ENCODE measurements at regions not wholly inside any gene's neighbourhood (a gene's known extent, or its start where the extent isn't known, plus 50 kb on each side); places are given as distances from the start of the nearest gene placed in this dataset.
A peak's percentile ranks its signal among the peaks of the same experiment; 100 is the strongest.

- Mint-ChIP-seq H3K27me3 (ENCODE audit: low read depth) (no peaks in the 10 kb centered on the region), H3K9me3 (peaks cover 4% of the 10 kb centered on the region), H3K27ac (no peak overlapping the region), H3K4me1 (peaks cover 52% of the 10 kb centered on the region), H3K4me3 (no peak overlapping the region), H3K36me3 (peaks cover 4% of the 10 kb centered on the region)
- TF ChIP-seq, protein P1, sequence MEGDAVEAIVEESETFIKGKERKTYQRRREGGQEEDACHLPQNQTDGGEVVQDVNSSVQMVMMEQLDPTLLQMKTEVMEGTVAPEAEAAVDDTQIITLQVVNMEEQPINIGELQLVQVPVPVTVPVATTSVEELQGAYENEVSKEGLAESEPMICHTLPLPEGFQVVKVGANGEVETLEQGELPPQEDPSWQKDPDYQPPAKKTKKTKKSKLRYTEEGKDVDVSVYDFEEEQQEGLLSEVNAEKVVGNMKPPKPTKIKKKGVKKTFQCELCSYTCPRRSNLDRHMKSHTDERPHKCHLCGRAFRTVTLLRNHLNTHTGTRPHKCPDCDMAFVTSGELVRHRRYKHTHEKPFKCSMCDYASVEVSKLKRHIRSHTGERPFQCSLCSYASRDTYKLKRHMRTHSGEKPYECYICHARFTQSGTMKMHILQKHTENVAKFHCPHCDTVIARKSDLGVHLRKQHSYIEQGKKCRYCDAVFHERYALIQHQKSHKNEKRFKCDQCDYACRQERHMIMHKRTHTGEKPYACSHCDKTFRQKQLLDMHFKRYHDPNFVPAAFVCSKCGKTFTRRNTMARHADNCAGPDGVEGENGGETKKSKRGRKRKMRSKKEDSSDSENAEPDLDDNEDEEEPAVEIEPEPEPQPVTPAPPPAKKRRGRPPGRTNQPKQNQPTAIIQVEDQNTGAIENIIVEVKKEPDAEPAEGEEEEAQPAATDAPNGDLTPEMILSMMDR (IDR thresholded peaks at IDR 0.05; ENCODE audit: unreplicated experiment) = no peak
- no peak for DNase-seq (ENCODE audit: low spot score in 2 of 2, unreplicated experiment in 2 of 2)
Observed at GRCh38 chr14:44775248-44775647, 186.5 kb downstream of the KLHL28 start.

DNA sequence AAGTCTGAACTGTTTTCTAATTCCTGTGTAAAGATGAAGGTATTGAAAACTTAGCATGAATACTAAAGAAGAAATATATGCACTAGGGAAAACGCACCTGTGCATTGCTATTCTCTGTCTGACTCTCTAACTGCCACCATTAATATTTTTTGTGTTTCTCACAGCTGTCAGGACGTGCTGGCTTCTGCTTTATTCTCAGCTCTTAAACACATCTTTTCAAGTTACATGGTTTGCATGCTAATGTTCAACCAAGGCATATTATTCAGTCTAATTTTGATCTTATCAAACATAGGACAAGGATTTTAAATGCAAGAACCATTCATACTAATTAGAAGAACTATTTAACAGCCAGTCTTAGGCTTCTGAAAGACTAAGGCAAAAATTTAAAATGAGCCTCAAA lies 187.4 kb downstream of the KLHL28 start:
- peaks cover 4% of the 10 kb centered on the region for H3K9me3 Mint-ChIP-seq

GRCh38 chr14:44771496-44771895 lies 190.3 kb downstream of the KLHL28 start:
- DNase-seq (ENCODE audit: low spot score in 2 of 2, unreplicated experiment in 2 of 2) = no peak
- peaks cover 65% of the 10 kb centered on the region for H3K4me1 Mint-ChIP-seq
- peaks cover 4% of the 10 kb centered on the region for H3K9me3 Mint-ChIP-seq
- H3K36me3 Mint-ChIP-seq = peaks cover 4% of the 10 kb centered on the region
- H3K27me3 Mint-ChIP-seq (ENCODE audit: low read depth) = no peaks in the 10 kb centered on the region
- H3K4me3 Mint-ChIP-seq = no peak overlapping the region
- TF ChIP-seq, protein P1 (IDR thresholded peaks at IDR 0.05; ENCODE audit: unreplicated experiment) = no peak
- H3K27ac Mint-ChIP-seq = peak overlapping the region; percentile 70

More for the DNA sequence above, 187.4 kb downstream of the KLHL28 start:
- no peak for DNase-seq (ENCODE audit: low spot score in 2 of 2, unreplicated experiment in 2 of 2)
- Mint-ChIP-seq H3K4me3 (no peak overlapping the region), H3K4me1 (peaks cover 58% of the 10 kb centered on the region), H3K27ac (no peak overlapping the region), H3K27me3 (ENCODE audit: low read depth) (no peaks in the 10 kb centered on the region), H3K36me3 (peaks cover 4% of the 10 kb centered on the region)
- TF ChIP-seq, protein P1 (IDR thresholded peaks at IDR 0.05; ENCODE audit: unreplicated experiment) = no peak

GRCh38 chr14:44770201-44770600 lies 191.5 kb downstream of the KLHL28 start:
- Mint-ChIP-seq H3K27ac (peak overlapping the region; percentile 71), H3K36me3 (peaks cover 4% of the 10 kb centered on the region), H3K9me3 (peaks cover 4% of the 10 kb centered on the region), H3K27me3 (ENCODE audit: low read depth) (no peaks in the 10 kb centered on the region), H3K4me1 (peaks cover 64% of the 10 kb centered on the region), H3K4me3 (no peak overlapping the region)
- TF ChIP-seq, protein P1 (IDR thresholded peaks at IDR 0.05; ENCODE audit: unreplicated experiment) = no peak
- DNase-seq (ENCODE audit: low spot score in 2 of 2, unreplicated experiment in 2 of 2) = no peak

DNA sequence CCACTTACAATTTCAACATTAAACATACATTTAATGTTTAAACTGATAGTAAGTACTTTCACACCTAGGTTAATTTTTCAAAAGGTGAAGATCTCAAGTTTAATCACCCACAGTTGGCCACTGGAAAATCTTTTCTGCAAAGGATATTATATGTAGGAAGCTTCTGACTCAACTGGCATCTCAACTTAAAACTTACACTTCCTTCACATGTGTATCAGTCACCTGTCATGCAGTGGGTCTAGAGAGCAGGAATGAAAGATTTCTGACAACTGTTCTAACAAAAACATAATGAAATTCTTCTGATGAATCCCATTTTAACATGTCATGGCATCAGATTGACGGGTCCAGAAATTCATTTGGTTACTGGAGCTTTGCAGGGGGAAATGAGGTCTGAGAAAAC lies 192.8 kb downstream of the KLHL28 start:
- TF ChIP-seq, protein P1 (IDR thresholded peaks at IDR 0.05; ENCODE audit: unreplicated experiment) = no peak
- Mint-ChIP-seq H3K27me3 (ENCODE audit: low read depth) (no peaks in the 10 kb centered on the region), H3K27ac (no peak overlapping the region), H3K4me3 (no peak overlapping the region), H3K36me3 (peaks cover 4% of the 10 kb centered on the region), H3K4me1 (peaks cover 53% of the 10 kb centered on the region), H3K9me3 (peaks cover 4% of the 10 kb centered on the region)
- no peak for DNase-seq (ENCODE audit: low spot score in 2 of 2, unreplicated experiment in 2 of 2)

- H3K27me3 Mint-ChIP-seq (ENCODE audit: low read depth) = no peaks in the 10 kb centered on the region
- H3K9me3 Mint-ChIP-seq = peaks cover 1% of the 10 kb centered on the region
- H3K36me3 Mint-ChIP-seq = peaks cover 2% of the 10 kb centered on the region
- TF ChIP-seq, protein P1 (IDR thresholded peaks at IDR 0.05; ENCODE audit: unreplicated experiment) = no peak
- no peak for DNase-seq (ENCODE audit: low spot score in 2 of 2, unreplicated experiment in 2 of 2)
- peaks cover 53% of the 10 kb centered on the region for H3K4me1 Mint-ChIP-seq
- peak overlapping the region; percentile 26 for H3K27ac Mint-ChIP-seq
- no peak overlapping the region for H3K4me3 Mint-ChIP-seq
Observed at GRCh38 chr14:44767646-44768173, 194.0 kb downstream of the KLHL28 start.
